ENCODE measurements at regions not wholly inside any gene's neighbourhood (a gene's known extent, or its start where the extent isn't known, plus 50 kb on each side); places are given as distances from the start of the nearest gene placed in this dataset.

- no peak for TF ChIP-seq USF2 (IDR thresholded peaks at IDR 0.05; ENCODE audit: borderline replicate concordance, low read depth, low read length)
- TF ChIP-seq SPI1 (IDR thresholded peaks at IDR 0.05; ENCODE audit: borderline replicate concordance, insufficient read depth, low read depth, low read length) = no peak
- TF ChIP-seq CEBPB (IDR thresholded peaks at IDR 0.05; ENCODE audit: borderline replicate concordance in 1 of 2, low read depth in 2 of 2, low read length in 2 of 2) = no peak
- TF ChIP-seq, protein P1, sequence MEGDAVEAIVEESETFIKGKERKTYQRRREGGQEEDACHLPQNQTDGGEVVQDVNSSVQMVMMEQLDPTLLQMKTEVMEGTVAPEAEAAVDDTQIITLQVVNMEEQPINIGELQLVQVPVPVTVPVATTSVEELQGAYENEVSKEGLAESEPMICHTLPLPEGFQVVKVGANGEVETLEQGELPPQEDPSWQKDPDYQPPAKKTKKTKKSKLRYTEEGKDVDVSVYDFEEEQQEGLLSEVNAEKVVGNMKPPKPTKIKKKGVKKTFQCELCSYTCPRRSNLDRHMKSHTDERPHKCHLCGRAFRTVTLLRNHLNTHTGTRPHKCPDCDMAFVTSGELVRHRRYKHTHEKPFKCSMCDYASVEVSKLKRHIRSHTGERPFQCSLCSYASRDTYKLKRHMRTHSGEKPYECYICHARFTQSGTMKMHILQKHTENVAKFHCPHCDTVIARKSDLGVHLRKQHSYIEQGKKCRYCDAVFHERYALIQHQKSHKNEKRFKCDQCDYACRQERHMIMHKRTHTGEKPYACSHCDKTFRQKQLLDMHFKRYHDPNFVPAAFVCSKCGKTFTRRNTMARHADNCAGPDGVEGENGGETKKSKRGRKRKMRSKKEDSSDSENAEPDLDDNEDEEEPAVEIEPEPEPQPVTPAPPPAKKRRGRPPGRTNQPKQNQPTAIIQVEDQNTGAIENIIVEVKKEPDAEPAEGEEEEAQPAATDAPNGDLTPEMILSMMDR (IDR thresholded peaks at IDR 0.05 in 2 of 3, conservative IDR thresholded peaks at IDR 0.05 in 1 of 3; ENCODE audit: control insufficient read depth in 2 of 3, extremely low read depth in 1 of 3, insufficient read depth in 1 of 3, low read depth in 3 of 3, low read length in 3 of 3) = peak; percentile 83 to 92 (median 87)
- peak; percentile 79; the same call in 1 of the 2 replicates for TF ChIP-seq SMC3 (IDR thresholded peaks at IDR 0.05; ENCODE audit: borderline replicate concordance, low read length)
- TF ChIP-seq SIN3A (IDR thresholded peaks at IDR 0.05; ENCODE audit: low read depth, low read length) = no peak
- TF ChIP-seq TAF1 (IDR thresholded peaks at IDR 0.05; ENCODE audit: borderline replicate concordance, low read depth, low read length) = no peak
Observed at GRCh38 chr2:136384531-136385303, 266.8 kb upstream of the CXCR4 start.

Measured in GM12878 (cell line).